ENCODE measurements at regions not wholly inside any gene's neighbourhood (a gene's known extent, or its start where the extent isn't known, plus 50 kb on each side); places are given as distances from the start of the nearest gene placed in this dataset.

GRCh38 chr20:53698371-53698978 lies 104.8 kb upstream of the ZNF217 start:
- H3K9me3 ChIP-seq (ENCODE audit: control insufficient read depth, insufficient read depth, low read length) = no peaks in the 10 kb centered on the region
- intact Hi-C loops (cut with micrococcal nuclease) = no loop called here
- peaks cover 3% of the 10 kb centered on the region; the same call in 1 of the 2 replicates for H3K9me1 ChIP-seq (ENCODE audit: insufficient read depth, low read length)
- H2BK15ac ChIP-seq (ENCODE audit: low read depth, low read length) = no peak overlapping the region
- in situ Hi-C loops (cut with MboI; ENCODE audit: low sequenced_read_pairs) = no loop called here
- no peak overlapping the region for H2BK5ac ChIP-seq (ENCODE audit: low read depth, low read length, poor library complexity, severe bottlenecking)
- H4K91ac ChIP-seq (ENCODE audit: insufficient read depth, low read depth, low read length) = no peak overlapping the region
- no peak overlapping the region for H3K4me3 ChIP-seq (ENCODE audit: insufficient read depth, low read depth, low read length)
- H3K14ac ChIP-seq (replicated peaks; ENCODE audit: low read depth, low read length) = no peak overlapping the region
- H3K4me1 ChIP-seq (ENCODE audit: control insufficient read depth, insufficient read depth, low read length) = no peaks in the 10 kb centered on the region
- H3K56ac ChIP-seq (ENCODE audit: extremely low read depth, insufficient read depth, low read length) = no peak overlapping the region
- H3K9ac ChIP-seq (ENCODE audit: low read depth, low read length) = no peak overlapping the region
- CTCF ChIA-PET = no interaction called here
- H3K36me3 ChIP-seq (ENCODE audit: control insufficient read depth, insufficient read depth, low read length) = no peaks in the 10 kb centered on the region
- H2AK9ac ChIP-seq (replicated peaks; ENCODE audit: low read depth, low read length, poor library complexity) = no peak overlapping the region
- H3K23ac ChIP-seq (ENCODE audit: low read depth, low read length) = no peak overlapping the region
- H4K20me1 ChIP-seq (ENCODE audit: insufficient read depth, low read length) = no peaks in the 10 kb centered on the region
- dilution Hi-C loops (cut with HindIII; ENCODE audit: low sequenced_read_pairs, unreplicated experiment) = no loop called here
- POLR2A ChIA-PET (ENCODE audit: unreplicated experiment) = no interaction called here
- H2BK20ac ChIP-seq (ENCODE audit: low read depth, low read length) = no peak overlapping the region
- H3K4me2 ChIP-seq (ENCODE audit: low read depth, low read length) = no peak overlapping the region
- no peak overlapping the region for H2BK120ac ChIP-seq (ENCODE audit: low read depth, low read length)
- no peak for TF ChIP-seq BHLHE40 (IDR thresholded peaks at IDR 0.05; ENCODE audit: low read depth, low read length)
- TF ChIP-seq CTCF (conservative IDR thresholded peaks at IDR 0.05; ENCODE audit: low read depth, low read length) = no peak
- no peak for TF ChIP-seq RCOR1 (IDR thresholded peaks at IDR 0.05; ENCODE audit: insufficient replicate concordance, low read length)
- no peak for TF ChIP-seq CHD1 (IDR thresholded peaks at IDR 0.05; ENCODE audit: low read depth, low read length)
- no peak for TF ChIP-seq ELK1 (IDR thresholded peaks at IDR 0.05; ENCODE audit: borderline replicate concordance, low read depth, low read length)
- TF ChIP-seq NFE2L2 (IDR thresholded peaks at IDR 0.05; ENCODE audit: low read depth, low read length) = no peak
- TF ChIP-seq RFX5 (IDR thresholded peaks at IDR 0.05; ENCODE audit: low read depth, low read length) = no peak
- TF ChIP-seq FOS (IDR thresholded peaks at IDR 0.05; ENCODE audit: low read depth, low read length) = no peak
- TF ChIP-seq SMC3 (IDR thresholded peaks at IDR 0.05; ENCODE audit: low read depth, low read length) = no peak
- no peak for TF ChIP-seq MAFK (IDR thresholded peaks at IDR 0.05; ENCODE audit: low read depth, low read length)
- TF ChIP-seq MAZ (IDR thresholded peaks at IDR 0.05; ENCODE audit: borderline replicate concordance, low read depth, low read length) = no peak
- TF ChIP-seq RAD21 (IDR thresholded peaks at IDR 0.05; ENCODE audit: low read length) = no peak
- no peak for TF ChIP-seq MXI1 (IDR thresholded peaks at IDR 0.05; ENCODE audit: borderline replicate concordance, low read depth, low read length)
- no peak for TF ChIP-seq POLR2A (IDR thresholded peaks at IDR 0.05; ENCODE audit: low read depth, low read length)
- no peak for DNase-seq
- H3K27me3 ChIP-seq (ENCODE audit: control insufficient read depth, insufficient read depth, low read length) = no peaks in the 10 kb centered on the region
- no peaks in the 10 kb centered on the region for H3K79me1 ChIP-seq (ENCODE audit: low read depth in 1 of 2, low read length in 2 of 2)
- H3K18ac ChIP-seq (ENCODE audit: low read depth, low read length) = no peak overlapping the region
- H4K5ac ChIP-seq (ENCODE audit: low read depth, low read length) = no peak overlapping the region
- H3K4ac ChIP-seq (ENCODE audit: low read depth, low read length) = no peak overlapping the region
- no TSS peak for BruUV-seq (replicated peaks)
- no peak overlapping the region for H3K27ac ChIP-seq (ENCODE audit: insufficient read depth, low read length)
- no peak for ATAC-seq (ENCODE audit: low read depth)
- no peak overlapping the region; the same call in 1 of the 2 replicates for H2AK5ac ChIP-seq (ENCODE audit: low read depth, low read length)
- H4K8ac ChIP-seq (ENCODE audit: low read depth in 2 of 2, low read length in 2 of 2) = no peak overlapping the region
- WGBS, 2 experiments (ENCODE audit: extremely low coverage in 2 of 2, insufficient read length in 1 of 2) = 100% methylated on average over 6 of the region's 10 CpGs; no CpG with 5 or more reads in 1 of the 2 experiments
- H2AFZ ChIP-seq (replicated peaks; ENCODE audit: low read length, poor library complexity) = no peak overlapping the region

All from IMR-90 (cell line).